ENCODE measurements at regions not wholly inside any gene's neighbourhood (a gene's known extent, or its start where the extent isn't known, plus 50 kb on each side); places are given as distances from the start of the nearest gene placed in this dataset.

GRCh38 chr9:115289757-115290208 lies 171.8 kb upstream of the TNC start:
- H3K27me3 ChIP-seq, result no peaks in the 10 kb centered on the region
- no peaks in the 10 kb centered on the region for H3K36me3 ChIP-seq
- H3K4me3 ChIP-seq, result no peak overlapping the region
- H3K9me3 ChIP-seq (replicated peaks), result no peaks in the 10 kb centered on the region
- DNase-seq, result peak; percentile 66 to 92
- H3K27ac ChIP-seq, result no peak overlapping the region
- H3K4me1 ChIP-seq, result peaks cover 18% of the 10 kb centered on the region

GRCh38 chr9:115291841-115292240 lies 173.9 kb upstream of the TNC start:
- Histone ChIP-seq H3K4me3 (no peak overlapping the region), H3K9me3 (replicated peaks) (no peaks in the 10 kb centered on the region), H3K27ac (no peak overlapping the region), H3K36me3 (no peaks in the 10 kb centered on the region), H3K4me1 (peaks cover 18% of the 10 kb centered on the region), H3K27me3 (no peaks in the 10 kb centered on the region)
- no peak for DNase-seq

GRCh38 chr9:115292584-115293279 lies 174.8 kb upstream of the TNC start:
- peaks cover 18% of the 10 kb centered on the region for H3K4me1 ChIP-seq
- H3K9me3 ChIP-seq (replicated peaks), result no peaks in the 10 kb centered on the region
- no peak overlapping the region for H3K4me3 ChIP-seq
- no peaks in the 10 kb centered on the region for H3K27me3 ChIP-seq
- no peaks in the 10 kb centered on the region for H3K36me3 ChIP-seq
- no peak for DNase-seq
- H3K27ac ChIP-seq, result no peak overlapping the region

- peaks cover 6% of the 10 kb centered on the region; the same call in 1 of the 2 replicates for H3K4me1 ChIP-seq
Measured at GRCh38 chr9:115295734-115296133, 177.8 kb upstream of the TNC start.

GRCh38 chr9:115296831-115297565 lies 179.0 kb upstream of the TNC start:
- Histone ChIP-seq H3K4me1 (peaks cover 16% of the 10 kb centered on the region), H3K27me3 (no peaks in the 10 kb centered on the region), H3K9me3 (replicated peaks) (no peaks in the 10 kb centered on the region), H3K4me3 (no peak overlapping the region), H3K27ac (no peak overlapping the region), H3K36me3 (no peaks in the 10 kb centered on the region)
- no peak for DNase-seq

More at GRCh38 chr9:115295734-115296133, 177.8 kb upstream of the TNC start:
- H3K36me3 ChIP-seq, result no peaks in the 10 kb centered on the region
- no peak for DNase-seq
- no peaks in the 10 kb centered on the region for H3K27me3 ChIP-seq
- no peak overlapping the region for H3K4me3 ChIP-seq
- H3K27ac ChIP-seq, result no peak overlapping the region
- no peaks in the 10 kb centered on the region for H3K9me3 ChIP-seq (replicated peaks)

GRCh38 chr9:115300116-115300515 lies 182.2 kb upstream of the TNC start:
- H3K9me3 ChIP-seq (replicated peaks), result no peaks in the 10 kb centered on the region
- H3K4me1 ChIP-seq, result peaks cover 18% of the 10 kb centered on the region
- no peaks in the 10 kb centered on the region for H3K36me3 ChIP-seq
- H3K4me3 ChIP-seq, result no peak overlapping the region
- no peaks in the 10 kb centered on the region for H3K27me3 ChIP-seq
- H3K27ac ChIP-seq, result no peak overlapping the region
- no peak for DNase-seq

- Histone ChIP-seq H3K9me3 (replicated peaks) (no peaks in the 10 kb centered on the region), H3K27ac (no peak overlapping the region), H3K4me1 (peaks cover 18% of the 10 kb centered on the region), H3K27me3 (no peaks in the 10 kb centered on the region), H3K4me3 (no peak overlapping the region), H3K36me3 (no peaks in the 10 kb centered on the region)
- DNase-seq, result no peak
Measured at GRCh38 chr9:115300874-115301273, 182.9 kb upstream of the TNC start.

GRCh38 chr9:115301581-115301980 lies 183.6 kb upstream of the TNC start:
- Histone ChIP-seq H3K27ac (peak overlapping the region; percentile 1; the same call in 1 of the 2 replicates), H3K27me3 (no peaks in the 10 kb centered on the region), H3K9me3 (replicated peaks) (no peaks in the 10 kb centered on the region), H3K4me1 (peaks cover 18% of the 10 kb centered on the region), H3K4me3 (no peak overlapping the region), H3K36me3 (no peaks in the 10 kb centered on the region)
- peak; percentile 64 to 73 for DNase-seq

GRCh38 chr9:115305543-115305942 lies 187.6 kb upstream of the TNC start:
- Histone ChIP-seq H3K9me3 (replicated peaks) (no peaks in the 10 kb centered on the region), H3K4me1 (peaks cover 16% of the 10 kb centered on the region)
- no peak for DNase-seq

GRCh38 chr9:115306865-115307264 lies 188.9 kb upstream of the TNC start:
- Histone ChIP-seq H3K27me3 (no peaks in the 10 kb centered on the region), H3K36me3 (no peaks in the 10 kb centered on the region), H3K4me1 (peaks cover 5% of the 10 kb centered on the region), H3K4me3 (no peak overlapping the region), H3K9me3 (replicated peaks) (no peaks in the 10 kb centered on the region), H3K27ac (no peak overlapping the region)
- peak in 1 of 2 experiments; percentile 34 for DNase-seq

More at GRCh38 chr9:115305543-115305942, 187.6 kb upstream of the TNC start:
- H3K27me3 ChIP-seq, result no peaks in the 10 kb centered on the region
- no peaks in the 10 kb centered on the region for H3K36me3 ChIP-seq
- H3K27ac ChIP-seq, result no peak overlapping the region
- H3K4me3 ChIP-seq, result no peak overlapping the region

GRCh38 chr9:115313545-115313944 lies 195.6 kb upstream of the TNC start:
- DNase-seq, result no peak
- H3K27ac ChIP-seq, result no peak overlapping the region
- H3K4me1 ChIP-seq, result no peaks in the 10 kb centered on the region
- H3K9me3 ChIP-seq (replicated peaks), result peaks cover 5% of the 10 kb centered on the region
- no peak overlapping the region for H3K4me3 ChIP-seq
- no peaks in the 10 kb centered on the region for H3K27me3 ChIP-seq
- 0 out of 2 replicates have a peak, but pooled peaks cover 2% of the 10 kb centered on the region for H3K36me3 ChIP-seq

- no peak for DNase-seq
- Histone ChIP-seq H3K27ac (no peak overlapping the region), H3K9me3 (replicated peaks) (no peaks in the 10 kb centered on the region; the same call in 1 of the 2 replicates), H3K27me3 (no peaks in the 10 kb centered on the region), H3K4me3 (no peak overlapping the region), H3K36me3 (no peaks in the 10 kb centered on the region), H3K4me1 (peaks cover 4% of the 10 kb centered on the region; the same call in 1 of the 2 replicates)
Measured at GRCh38 chr9:115326461-115326860, 208.5 kb upstream of the TNC start.

- Histone ChIP-seq H3K9me3 (replicated peaks) (no peaks in the 10 kb centered on the region; the same call in 1 of the 2 replicates), H3K36me3 (no peaks in the 10 kb centered on the region), H3K4me1 (peaks cover 4% of the 10 kb centered on the region; the same call in 1 of the 2 replicates), H3K27me3 (no peaks in the 10 kb centered on the region), H3K4me3 (no peak overlapping the region), H3K27ac (no peak overlapping the region)
- no peak for DNase-seq
Measured at GRCh38 chr9:115327436-115328122, 209.6 kb upstream of the TNC start.

GRCh38 chr9:115328228-115328627 lies 210.3 kb upstream of the TNC start:
- no peaks in the 10 kb centered on the region for H3K36me3 ChIP-seq
- no peaks in the 10 kb centered on the region for H3K27me3 ChIP-seq
- no peak overlapping the region for H3K27ac ChIP-seq
- H3K9me3 ChIP-seq (replicated peaks), result no peaks in the 10 kb centered on the region; the same call in 1 of the 2 replicates
- peaks cover 4% of the 10 kb centered on the region; the same call in 1 of the 2 replicates for H3K4me1 ChIP-seq
- no peak for DNase-seq
- H3K4me3 ChIP-seq, result no peak overlapping the region

- Histone ChIP-seq H3K4me1 (peaks cover 4% of the 10 kb centered on the region; the same call in 1 of the 2 replicates), H3K9me3 (replicated peaks) (no peaks in the 10 kb centered on the region; the same call in 1 of the 2 replicates), H3K4me3 (no peak overlapping the region), H3K36me3 (no peaks in the 10 kb centered on the region), H3K27ac (no peak overlapping the region), H3K27me3 (no peaks in the 10 kb centered on the region)
- DNase-seq, result no peak
Measured at GRCh38 chr9:115328677-115329076, 210.7 kb upstream of the TNC start.
